ENCODE measurements at regions not wholly inside any gene's neighbourhood (a gene's known extent, or its start where the extent isn't known, plus 50 kb on each side); places are given as distances from the start of the nearest gene placed in this dataset.
"Not testable (repeated sequence)": the region's sequence is repeated elsewhere in the genome, so short reads cannot be mapped to it uniquely, and the experiment has no call there.

- DNase-seq (ENCODE audit: low read depth): no peak
- Histone ChIP-seq H3K4me3 (ENCODE audit: low read depth, low read length) (no peak overlapping the region), H3K27me3 (ENCODE audit: control insufficient read depth, insufficient read depth, low read length) (no peaks in the 10 kb centered on the region), H3K36me3 (ENCODE audit: control insufficient read depth, insufficient read depth, low read length) (no peaks in the 10 kb centered on the region)
- no peak for TF ChIP-seq CTCF (IDR thresholded peaks at IDR 0.05; ENCODE audit: insufficient read depth, low read depth, low read length)
- POLR2A ChIA-PET: no interaction called here
- CTCF ChIA-PET: no interaction called here
These were observed 162.6 kb downstream of the DMAC1 start for GRCh38 chr9:7636838-7637467.

- TF ChIP-seq CTCF (IDR thresholded peaks at IDR 0.05; ENCODE audit: insufficient read depth, low read depth, low read length): no peak
- no peak for DNase-seq (ENCODE audit: low read depth)
- Histone ChIP-seq H3K4me3 (ENCODE audit: low read depth, low read length) (no peak overlapping the region), H3K36me3 (ENCODE audit: control insufficient read depth, insufficient read depth, low read length) (no peaks in the 10 kb centered on the region), H3K27me3 (ENCODE audit: control insufficient read depth, insufficient read depth, low read length) (no peaks in the 10 kb centered on the region)
- POLR2A ChIA-PET: no interaction called here
- CTCF ChIA-PET: no interaction called here
These were observed 163.3 kb downstream of the DMAC1 start for GRCh38 chr9:7636309-7636708.

GRCh38 chr9:7626571-7627029 is 173.0 kb downstream of the DMAC1 start:
- POLR2A ChIA-PET; H3K4me3 ChIP-seq (ENCODE audit: low read depth, low read length); DNase-seq (ENCODE audit: low read depth); CTCF ChIA-PET; H3K27me3 ChIP-seq (ENCODE audit: control insufficient read depth, insufficient read depth, low read length); H3K36me3 ChIP-seq (ENCODE audit: control insufficient read depth, insufficient read depth, low read length): not testable (repeated sequence)

GRCh38 chr9:7622481-7622880 is 177.1 kb downstream of the DMAC1 start:
- ChIA-PET POLR2A (no interaction called here), CTCF (no interaction called here)
- Histone ChIP-seq H3K36me3 (ENCODE audit: control insufficient read depth, insufficient read depth, low read length) (no peaks in the 10 kb centered on the region), H3K27me3 (ENCODE audit: control insufficient read depth, insufficient read depth, low read length) (no peaks in the 10 kb centered on the region), H3K4me3 (ENCODE audit: low read depth, low read length) (no peak overlapping the region)
- no peak for DNase-seq (ENCODE audit: low read depth)
- no peak for TF ChIP-seq CTCF (IDR thresholded peaks at IDR 0.05; ENCODE audit: insufficient read depth, low read depth, low read length)

- TF ChIP-seq CTCF (IDR thresholded peaks at IDR 0.05; ENCODE audit: insufficient read depth, low read depth, low read length): no peak
- H3K27me3 ChIP-seq (ENCODE audit: control insufficient read depth, insufficient read depth, low read length): no peaks in the 10 kb centered on the region
- POLR2A ChIA-PET: no interaction called here
- no peak for DNase-seq (ENCODE audit: low read depth)
- no peaks in the 10 kb centered on the region for H3K36me3 ChIP-seq (ENCODE audit: control insufficient read depth, insufficient read depth, low read length)
- CTCF ChIA-PET: no interaction called here
- H3K4me3 ChIP-seq (ENCODE audit: low read depth, low read length): no peak overlapping the region
These were observed 184.2 kb downstream of the DMAC1 start for GRCh38 chr9:7615344-7615743.

GRCh38 chr9:7613931-7614330 is 185.6 kb downstream of the DMAC1 start:
- DNase-seq (ENCODE audit: low read depth): no peak
- ChIA-PET CTCF (no interaction called here), POLR2A (no interaction called here)
- H3K36me3 ChIP-seq (ENCODE audit: control insufficient read depth, insufficient read depth, low read length): no peaks in the 10 kb centered on the region
- no peaks in the 10 kb centered on the region for H3K27me3 ChIP-seq (ENCODE audit: control insufficient read depth, insufficient read depth, low read length)
- no peak overlapping the region for H3K4me3 ChIP-seq (ENCODE audit: low read depth, low read length)
- no peak for TF ChIP-seq CTCF (IDR thresholded peaks at IDR 0.05; ENCODE audit: insufficient read depth, low read depth, low read length)

All from BJ (cell line).